WTC11 (cell line): ENCODE measurements at regions not wholly inside any gene's neighbourhood (a gene's known extent, or its start where the extent isn't known, plus 50 kb on each side); places are given as distances from the start of the nearest gene placed in this dataset.

Experiments used
- ATAC-seq: fragments of 200-7000 bp; cut with Tn5 transposase; 2 replicates; pipeline ENCODE4 v1.10.0; 2021; ENCODE audit warnings: mild to moderate bottlenecking, moderate library complexity
- CTCF ChIA-PET: fragments of 300-600 bp; sonication (Branson Sonifier 250); formaldehyde crosslinking; loops from one replicate; lab custom pipeline; 2021; ENCODE audit warnings: antibody characterized with exemption; lab: Charles Lee
- POLR2A ChIA-PET: fragments of 350-600 bp; sonication (Branson Sonifier 250); formaldehyde crosslinking; loops from one replicate; lab custom pipeline; 2021; ENCODE audit warnings: antibody characterized with exemption; lab: Charles Lee
- DNase-seq: peaks from one replicate; pipeline ENCODE4 v3.0.0; 2021; ENCODE audit warnings: low spot score
- H3K27ac Mint-ChIP-seq: 2 replicates; pipeline ENCODE4 v1.8.0; 2021; ENCODE audit warnings: mixed read lengths
- H3K27me3 Mint-ChIP-seq: 2 replicates; pipeline ENCODE4 v1.8.0; 2021; ENCODE audit warnings: low read depth, mild to moderate bottlenecking, moderate library complexity, mixed read lengths
- H3K36me3 Mint-ChIP-seq: 2 replicates; pipeline ENCODE4 v1.8.0; 2021; ENCODE audit warnings: mixed read lengths
- H3K4me1 Mint-ChIP-seq: 2 replicates; pipeline ENCODE4 v1.8.0; 2022; ENCODE audit warnings: mixed read lengths
- H3K4me3 Mint-ChIP-seq: 2 replicates; pipeline ENCODE4 v1.8.0; 2021; ENCODE audit warnings: mild to moderate bottlenecking, moderate library complexity, mixed read lengths
- H3K9me3 Mint-ChIP-seq: 2 replicates; pipeline ENCODE4 v1.8.0; 2021; ENCODE audit warnings: mixed read lengths
- AR ChIP-seq: fragments of 250-450 bp; sonication (Bioruptor Pico); IDR thresholded peaks from 2 replicates; pipeline ENCODE4 v1.9.0; 2021; ENCODE audit warnings: mild to moderate bottlenecking
- ATF1 ChIP-seq: sonication (generic); formaldehyde crosslinking; IDR thresholded peaks from 2 replicates; pipeline ENCODE4 v1.8.1; 2023; ENCODE audit warnings: mild to moderate bottlenecking, moderate library complexity, missing genetic modification reagents
- ATF2 ChIP-seq: sonication (generic); formaldehyde crosslinking; IDR thresholded peaks from 2 replicates; pipeline ENCODE4 v1.8.1; 2022; ENCODE audit warnings: low read depth, missing genetic modification reagents, borderline replicate concordance
- CBFB ChIP-seq: sonication (generic); formaldehyde crosslinking; IDR thresholded peaks from 2 replicates; pipeline ENCODE4 v1.8.1; 2022; ENCODE audit warnings: mild to moderate bottlenecking, low read depth, missing genetic modification reagents
- CTCF ChIP-seq: fragments of 200-600 bp; IDR thresholded peaks from 2 replicates; pipeline ENCODE4 v1.8.0; 2022; ENCODE audit warnings: antibody characterized with exemption
- E2F1 ChIP-seq: sonication (generic); formaldehyde crosslinking; IDR thresholded peaks from 2 replicates; pipeline ENCODE4 v1.8.0; 2022; ENCODE audit warnings: mild to moderate bottlenecking, missing genetic modification reagents
- EMX1 ChIP-seq: fragments of 250-450 bp; sonication (Bioruptor Pico); IDR thresholded peaks from 2 replicates; pipeline ENCODE4 v1.8.0; 2021; ENCODE audit warnings: mild to moderate bottlenecking
- ETV6 ChIP-seq: sonication (generic); formaldehyde crosslinking; IDR thresholded peaks from 2 replicates; pipeline ENCODE4 v1.8.1; 2022; ENCODE audit warnings: mild to moderate bottlenecking, missing genetic modification reagents
- KAT7 ChIP-seq: sonication (generic); formaldehyde crosslinking; IDR thresholded peaks from 2 replicates; pipeline ENCODE4 v1.8.1; 2023; ENCODE audit warnings: missing genetic modification reagents, mild to moderate bottlenecking, borderline replicate concordance
- NR1H2 ChIP-seq: sonication (generic); formaldehyde crosslinking; IDR thresholded peaks from 2 replicates; pipeline ENCODE4 v1.9.0; 2021; ENCODE audit warnings: mild to moderate bottlenecking, moderate library complexity, missing genetic modification reagents
- NR2C2 ChIP-seq: sonication (generic); formaldehyde crosslinking; IDR thresholded peaks from 2 replicates; pipeline ENCODE4 v1.8.0; 2022; ENCODE audit warnings: mild to moderate bottlenecking, missing genetic modification reagents
- OVOL2 ChIP-seq: fragments of 250-450 bp; sonication (Bioruptor Pico); IDR thresholded peaks from 2 replicates; pipeline ENCODE4 v1.9.0; 2021; ENCODE audit warnings: mild to moderate bottlenecking, borderline replicate concordance
- PRRX2 ChIP-seq: fragments of 250-450 bp; sonication (Bioruptor Pico); IDR thresholded peaks from 2 replicates; pipeline ENCODE4 v1.8.0; 2021; ENCODE audit warnings: mild to moderate bottlenecking
- SOX15 ChIP-seq: fragments of 250-450 bp; sonication (Bioruptor Pico); IDR thresholded peaks from 2 replicates; pipeline ENCODE4 v1.9.0; 2021; ENCODE audit warnings: mild to moderate bottlenecking
- USF1 ChIP-seq: sonication (generic); formaldehyde crosslinking; IDR thresholded peaks from 2 replicates; pipeline ENCODE4 v1.8.0; 2022; ENCODE audit warnings: mild to moderate bottlenecking, missing genetic modification reagents
- USF2 ChIP-seq: sonication (generic); formaldehyde crosslinking; IDR thresholded peaks from 2 replicates; pipeline ENCODE4 v1.8.1; 2023; ENCODE audit warnings: mild to moderate bottlenecking, missing genetic modification reagents, moderate library complexity
- ZBTB21 ChIP-seq: sonication (generic); formaldehyde crosslinking; IDR thresholded peaks from 2 replicates; pipeline ENCODE4 v1.8.1; 2023; ENCODE audit warnings: mild to moderate bottlenecking, missing genetic modification reagents, borderline replicate concordance
- ZNF232 ChIP-seq: sonication (generic); formaldehyde crosslinking; IDR thresholded peaks from 2 replicates; pipeline ENCODE4 v1.8.0; 2022; ENCODE audit warnings: mild to moderate bottlenecking, missing genetic modification reagents
- ZNF263 ChIP-seq: sonication (generic); formaldehyde crosslinking; IDR thresholded peaks from 2 replicates; pipeline ENCODE4 v1.8.1; 2022; ENCODE audit warnings: low read depth, mild to moderate bottlenecking, moderate library complexity, missing genetic modification reagents
- ZNF396 ChIP-seq: fragments of 250-450 bp; sonication (Bioruptor Pico); IDR thresholded peaks from 2 replicates; pipeline ENCODE4 v1.8.0; 2021; ENCODE audit warnings: mild to moderate bottlenecking, moderate library complexity, borderline replicate concordance

- Mint-ChIP-seq H3K36me3 (no peaks in the 10 kb centered on the region), H3K27ac (no peak overlapping the region), H3K9me3 (no peaks in the 10 kb centered on the region), H3K4me1 (peaks cover 8% of the 10 kb centered on the region), H3K4me3 (no peak overlapping the region), H3K27me3 (no peaks in the 10 kb centered on the region)
- no peak for DNase-seq
- ChIA-PET CTCF (no interaction called here), POLR2A (no interaction called here)
- TF ChIP-seq ATF2 (CRISPR knock-in tag) (no peak), SOX15 (no peak), E2F1 (CRISPR knock-in tag) (no peak), KAT7 (CRISPR knock-in tag) (no peak), ZNF396 (CRISPR knock-in tag) (no peak), PRRX2 (CRISPR knock-in tag) (no peak), ETV6 (CRISPR knock-in tag) (no peak), USF1 (CRISPR knock-in tag) (no peak), CTCF (no peak), ZNF263 (CRISPR knock-in tag) (no peak), NR2C2 (no peak), ZBTB21 (CRISPR knock-in tag) (no peak), AR (CRISPR knock-in tag) (no peak), EMX1 (CRISPR knock-in tag) (no peak), ZNF232 (no peak), CBFB (CRISPR knock-in tag) (no peak), NR1H2 (CRISPR knock-in tag) (no peak), OVOL2 (CRISPR knock-in tag) (no peak), USF2 (CRISPR knock-in tag) (no peak), ATF1 (CRISPR knock-in tag) (no peak)
- ATAC-seq: no peak
Observed at GRCh38 chr5:39711821-39712220, 287.0 kb upstream of the DAB2 start.
